SK-MEL-5 (cell line): ENCODE measurements at regions not wholly inside any gene's neighbourhood (a gene's known extent, or its start where the extent isn't known, plus 50 kb on each side); places are given as distances from the start of the nearest gene placed in this dataset.

Experiments used
- DNase-seq: peaks from one replicate; pipeline ENCODE4 v3.0.0-alpha.2; 2016; ENCODE audit warnings: low read depth, low spot score
- in situ Hi-C: cut with HindIII; loops from 2 replicates; pipeline ENCODE4 v1.10.0; 2016; ENCODE audit warnings: low sequenced_read_pairs, high pct_unique_total_duplicates, low pct_unique_long_range_greater_than_20kb

- in situ Hi-C loops: no loop called here
- DNase-seq: no peak
Measured at GRCh38 chr20:20903773-20904500, 191.5 kb upstream of the RALGAPA2 start.

- no peak for DNase-seq
- in situ Hi-C loops: no loop called here
Measured at GRCh38 chr20:20897922-20898321, 185.5 kb upstream of the RALGAPA2 start.

GRCh38 chr20:20897145-20897544, 184.7 kb upstream of the RALGAPA2 start:
- DNase-seq: no peak
- in situ Hi-C loops: no loop called here

GRCh38 chr20:20896606-20897005, 184.2 kb upstream of the RALGAPA2 start:
- in situ Hi-C loops: no loop called here

GRCh38 chr20:20895537-20895936, 183.1 kb upstream of the RALGAPA2 start:
- in situ Hi-C loops: no loop called here
- DNase-seq: no peak

More at GRCh38 chr20:20896606-20897005, 184.2 kb upstream of the RALGAPA2 start:
- DNase-seq: no peak

GRCh38 chr20:20894753-20895152, 182.3 kb upstream of the RALGAPA2 start:
- DNase-seq: peak; percentile 69
- in situ Hi-C loops: no loop called here

GRCh38 chr20:20894280-20894679, 181.8 kb upstream of the RALGAPA2 start:
- DNase-seq: peak; percentile 32
- in situ Hi-C loops: no loop called here

GRCh38 chr20:20892328-20892727, 179.9 kb upstream of the RALGAPA2 start:
- in situ Hi-C loops: no loop called here
- no peak for DNase-seq

- no peak for DNase-seq
- in situ Hi-C loops: no loop called here
Measured at GRCh38 chr20:20890751-20891150, 178.3 kb upstream of the RALGAPA2 start.

GRCh38 chr20:20888936-20889335, 176.5 kb upstream of the RALGAPA2 start:
- in situ Hi-C loops: no loop called here
- no peak for DNase-seq

- no peak for DNase-seq
- in situ Hi-C loops: no loop called here
Measured at GRCh38 chr20:20888266-20888656, 175.8 kb upstream of the RALGAPA2 start.

GRCh38 chr20:20887593-20888265, 175.3 kb upstream of the RALGAPA2 start:
- DNase-seq: no peak
- in situ Hi-C loops: no loop called here

- in situ Hi-C loops: no loop called here
- DNase-seq: no peak
Measured at GRCh38 chr20:20881808-20882207, 169.4 kb upstream of the RALGAPA2 start.

GRCh38 chr20:20877079-20877478, 164.6 kb upstream of the RALGAPA2 start:
- DNase-seq: no peak
- in situ Hi-C loops: no loop called here

GRCh38 chr20:20875716-20876115, 163.3 kb upstream of the RALGAPA2 start:
- in situ Hi-C loops: no loop called here
- DNase-seq: no peak

GRCh38 chr20:20872428-20872827, 160.0 kb upstream of the RALGAPA2 start:
- in situ Hi-C loops: no loop called here
- peak; percentile 22 for DNase-seq

- in situ Hi-C loops: no loop called here
- no peak for DNase-seq
Measured at GRCh38 chr20:20869161-20869775, 156.8 kb upstream of the RALGAPA2 start.

- peak; percentile 68 for DNase-seq
- in situ Hi-C loops: no loop called here
Measured at GRCh38 chr20:20864351-20865096, 152.1 kb upstream of the RALGAPA2 start.
